Thyroid gland (tissue), 4 donors: ENCODE measurements at regions not wholly inside any gene's neighbourhood (a gene's known extent, or its start where the extent isn't known, plus 50 kb on each side); places are given as distances from the start of the nearest gene placed in this dataset.

ENCODE experiments used
- CTCF ChIP-seq, 6 experiments: fragments of 200-600 bp in 3 of 6; fragments of 450-650 bp in 3 of 6; sonication (generic) in 3 of 6; IDR thresholded peaks; one replicate each; pipeline ENCODE4 v1.5.1; 2016 to 2019; ENCODE audit warnings: antibody characterized with exemption in 6 of 6, mild to moderate bottlenecking in 2 of 6, inconsistent platforms in 1 of 6, moderate library complexity in 1 of 6
- POLR2A ChIP-seq, 2 donors: fragments of 450-650 bp; IDR thresholded peaks; one replicate each; pipeline ENCODE4 v1.6.1; 2017; ENCODE audit warnings: antibody characterized with exemption in 2 of 2, mild to moderate bottlenecking in 2 of 2, moderate library complexity in 1 of 2

DNA sequence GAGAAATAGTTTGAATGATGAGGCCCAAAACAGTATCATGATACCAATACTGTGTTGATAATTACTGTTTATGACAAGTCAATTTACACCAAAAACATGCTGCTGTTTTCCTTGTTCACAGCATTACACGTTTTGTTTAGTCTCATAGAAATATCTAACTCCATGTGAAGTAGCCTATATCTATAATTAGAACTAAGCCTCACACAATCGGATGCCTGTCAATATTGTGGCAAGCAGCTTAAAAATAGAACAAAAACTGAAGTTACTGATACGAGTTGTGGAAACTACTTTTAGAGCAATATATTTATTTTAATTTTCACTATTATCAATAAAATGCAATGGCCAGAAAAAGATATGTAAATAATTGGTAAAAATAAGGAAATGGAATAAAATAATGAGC, 470.8 kb downstream of the ZEB2 start:
- TF ChIP-seq CTCF (IDR thresholded peaks at IDR 0.05), result no peak
- TF ChIP-seq POLR2A (IDR thresholded peaks at IDR 0.05), result no peak
